ENCODE measurements at regions not wholly inside any gene's neighbourhood (a gene's known extent, or its start where the extent isn't known, plus 50 kb on each side); places are given as distances from the start of the nearest gene placed in this dataset.
"Not testable (repeated sequence)": the region's sequence is repeated elsewhere in the genome, so short reads cannot be mapped to it uniquely, and the experiment has no call there.

DNA sequence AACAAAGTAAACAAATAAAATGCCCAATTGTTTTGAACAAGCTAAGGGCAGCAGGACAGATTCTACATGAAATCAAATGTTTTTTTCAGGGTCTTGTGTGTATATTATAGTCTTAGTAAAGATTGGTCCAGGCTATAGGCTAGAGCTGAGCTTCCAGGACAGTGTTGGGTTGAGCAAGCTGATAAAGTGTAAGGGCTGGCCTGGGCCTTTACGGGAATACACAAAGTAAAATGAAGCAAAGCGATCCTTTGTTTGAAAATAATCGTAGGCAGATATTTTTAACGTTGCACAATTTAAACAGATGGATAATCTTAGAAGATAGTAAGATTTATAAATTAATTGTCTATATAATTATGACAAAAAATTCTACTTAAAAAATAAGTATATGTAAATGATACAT is 1204.6 kb downstream of the OTOL1 start:
- DNase-seq = no peak

- DNase-seq = no peak
These were observed 1206.3 kb downstream of the OTOL1 start for GRCh38 chr3:162702768-162703385.

- DNase-seq = peak; percentile 1
These were observed 1207.6 kb downstream of the OTOL1 start for GRCh38 chr3:162704238-162704637.

GRCh38 chr3:162704799-162705385 is 1208.3 kb downstream of the OTOL1 start:
- DNase-seq = peak; percentile 1

GRCh38 chr3:162708394-162708793 is 1211.8 kb downstream of the OTOL1 start:
- not testable (repeated sequence) for DNase-seq

DNA sequence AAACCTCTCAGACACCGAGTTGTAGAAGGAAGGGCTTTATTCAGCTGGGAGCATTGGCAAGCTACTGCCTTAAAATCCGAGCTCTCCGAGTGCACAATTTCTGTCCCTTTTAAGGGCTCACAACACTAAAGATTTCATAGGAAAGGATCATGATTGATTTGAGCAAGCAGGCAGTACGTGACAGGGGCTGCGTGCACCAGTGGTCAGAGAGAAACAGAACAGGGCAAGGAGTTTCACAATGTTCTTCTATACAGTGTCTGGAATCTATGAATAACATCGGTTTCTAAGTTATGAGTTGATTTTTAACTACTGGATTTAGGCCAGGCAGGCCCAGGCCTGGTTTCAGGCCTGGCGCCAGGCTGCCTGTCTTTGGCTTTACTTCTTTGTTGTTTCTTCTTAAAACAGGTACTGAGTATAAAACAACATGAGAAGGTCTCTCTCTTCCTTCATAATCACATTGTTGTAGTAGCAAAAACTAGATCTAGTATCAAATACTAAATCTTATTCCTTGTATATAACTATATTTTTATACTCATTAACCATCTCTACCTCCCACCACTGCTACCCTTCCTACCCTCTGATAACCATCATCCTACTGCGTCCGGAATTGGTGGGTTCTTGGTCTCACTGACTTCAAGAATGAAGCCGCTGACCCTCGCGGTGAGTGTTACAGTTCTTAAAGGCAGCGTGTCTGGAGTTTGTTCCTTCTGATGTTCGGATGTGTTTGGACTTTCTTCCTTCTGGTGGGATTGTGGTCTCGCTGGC is 1212.5 kb downstream of the OTOL1 start:
- not testable (repeated sequence) for DNase-seq

DNA sequence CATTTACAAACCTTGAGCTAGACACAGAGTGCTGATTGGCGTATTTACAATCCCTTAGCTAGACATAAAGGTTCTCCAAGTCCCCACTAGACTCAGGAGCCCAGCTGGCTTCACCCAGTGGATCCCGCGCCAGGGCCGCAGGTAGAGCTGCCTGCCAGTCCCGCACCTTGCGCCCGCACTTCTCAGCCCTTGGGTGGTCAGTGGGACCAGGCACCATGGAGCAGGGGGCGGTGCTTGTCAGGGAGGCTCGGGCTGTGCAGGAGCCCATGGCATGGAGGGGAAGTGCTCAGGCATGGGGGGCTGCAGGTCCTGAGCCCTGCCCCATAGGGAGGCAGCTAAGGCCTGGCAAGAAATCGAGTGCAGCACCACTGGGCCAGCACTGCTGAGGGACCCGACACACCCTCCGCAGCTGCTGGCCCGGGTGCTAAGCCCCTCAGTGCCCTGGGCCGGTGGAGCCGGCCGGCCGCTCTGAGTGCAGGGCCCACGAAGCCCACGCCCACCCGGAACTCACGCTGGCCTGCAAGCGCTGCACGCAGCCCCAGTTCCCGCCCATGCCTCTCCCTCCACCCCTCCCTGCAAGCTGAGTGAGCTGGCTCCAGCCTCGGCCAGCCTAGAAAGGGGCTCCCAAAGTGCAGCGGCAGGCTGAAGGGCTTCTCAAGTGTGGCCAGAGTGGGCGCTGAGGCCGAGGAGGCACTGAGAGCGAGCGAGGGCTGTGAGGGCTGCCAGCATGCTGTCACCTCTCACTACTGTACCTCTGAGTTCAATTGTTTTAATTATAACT is 1213.9 kb downstream of the OTOL1 start:
- no peak for DNase-seq

GRCh38 chr3:162717074-162717473 is 1220.5 kb downstream of the OTOL1 start:
- not testable (repeated sequence) for DNase-seq

DNA sequence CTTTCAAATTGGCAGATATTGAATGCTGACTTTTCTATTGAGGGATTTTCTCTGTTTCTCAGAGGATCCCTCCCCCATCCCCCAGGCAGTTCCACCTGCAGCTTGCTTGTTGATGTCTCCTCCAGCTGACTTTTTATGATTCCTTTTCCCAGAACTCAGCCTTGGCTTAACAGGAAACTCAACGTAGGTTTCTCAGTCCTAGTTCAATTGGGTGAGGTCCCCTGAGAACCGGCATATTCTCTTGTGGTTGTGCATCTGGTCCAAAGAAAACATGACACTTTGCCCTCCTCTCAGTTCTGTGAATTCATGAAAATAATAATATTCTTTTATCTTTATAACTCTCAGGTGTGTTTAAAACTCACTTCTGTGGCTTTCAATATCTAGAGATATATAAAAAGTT is 1222.1 kb downstream of the OTOL1 start:
- no peak for DNase-seq

GRCh38 chr3:162719684-162720341 is 1223.2 kb downstream of the OTOL1 start:
- peak; percentile 57 for DNase-seq

GRCh38 chr3:162721736-162722135 is 1225.1 kb downstream of the OTOL1 start:
- no peak for DNase-seq

DNA sequence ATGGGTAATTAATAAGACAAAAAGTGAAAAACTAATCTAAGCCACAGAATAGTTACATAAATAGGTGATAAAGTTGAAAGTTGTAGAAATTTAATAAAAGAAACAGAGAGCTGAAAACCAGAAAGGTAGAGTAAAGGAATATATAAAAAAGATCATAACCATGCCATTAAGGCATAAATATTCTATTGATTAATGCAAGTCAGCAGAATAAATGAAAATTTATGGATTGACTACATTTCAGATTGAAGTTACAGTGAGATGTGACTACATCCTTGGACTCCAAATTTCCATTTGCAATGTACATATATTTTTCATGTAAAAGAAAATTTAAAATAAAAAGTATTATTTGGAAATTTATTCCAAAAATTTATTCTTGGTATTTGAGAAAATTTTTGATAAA is 1225.7 kb downstream of the OTOL1 start:
- no peak for DNase-seq

- not testable (repeated sequence) for DNase-seq
These were observed 1226.2 kb downstream of the OTOL1 start for GRCh38 chr3:162722796-162723195.

DNA sequence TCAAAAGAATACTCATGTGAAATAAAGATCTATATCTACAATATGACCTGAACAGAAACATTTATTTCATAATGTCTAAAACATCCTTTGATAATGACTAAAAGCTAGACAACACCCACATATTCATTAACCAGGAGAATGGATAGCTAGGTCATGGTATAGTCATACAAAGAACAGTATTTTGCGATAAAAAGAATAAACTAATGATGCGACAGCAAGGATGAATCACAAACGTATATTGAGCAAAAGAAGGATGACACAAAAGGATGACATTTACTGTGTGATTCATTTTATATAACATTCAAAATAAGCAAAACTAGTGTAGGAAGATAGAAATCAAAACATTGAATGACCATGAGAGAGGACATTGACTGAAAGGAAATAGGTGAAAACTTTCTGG is 1233.1 kb downstream of the OTOL1 start:
- DNase-seq = no peak

DNA sequence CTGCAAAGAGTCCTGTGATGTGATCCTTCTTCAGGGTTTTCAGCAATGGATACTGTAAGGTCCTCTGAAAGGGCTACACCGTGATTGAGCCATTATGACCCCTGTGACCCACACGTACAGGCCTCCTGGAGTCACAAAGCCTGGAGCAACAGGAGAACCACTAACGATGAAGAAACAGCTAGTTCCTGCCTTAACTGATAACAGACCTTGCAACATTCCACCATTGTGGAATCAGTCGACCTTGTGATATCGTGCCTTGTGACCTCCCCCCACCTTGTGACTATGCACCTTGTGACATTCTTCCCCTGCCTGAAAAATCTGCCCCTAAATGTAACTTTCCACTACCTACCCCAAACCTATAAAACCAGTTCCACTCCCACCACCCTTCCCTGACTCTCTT is 1235.4 kb downstream of the OTOL1 start:
- not testable (repeated sequence) for DNase-seq

DNA sequence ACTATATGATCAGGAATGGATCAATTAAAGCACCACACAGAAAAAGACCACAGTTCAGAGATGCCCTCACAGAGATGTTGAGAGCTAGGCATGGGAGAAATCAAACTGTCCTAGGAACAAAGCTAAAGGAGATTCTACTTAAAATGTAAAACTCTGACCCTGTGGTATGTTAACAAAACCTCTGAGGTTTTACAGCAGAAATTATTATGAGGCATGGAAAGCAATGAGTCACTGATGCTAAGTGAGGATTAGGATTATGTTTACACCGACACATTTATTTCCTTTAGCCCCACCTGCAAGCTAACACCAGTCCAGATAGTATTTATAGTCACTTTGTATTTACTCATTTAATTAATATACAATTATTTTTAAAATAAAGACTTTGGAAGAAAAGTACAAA is 1242.2 kb downstream of the OTOL1 start:
- DNase-seq = peak; percentile 34

- DNase-seq = no peak
These were observed 1244.5 kb downstream of the OTOL1 start for GRCh38 chr3:162740941-162741596.

- no peak for DNase-seq
These were observed 1245.6 kb downstream of the OTOL1 start for GRCh38 chr3:162742159-162742717.

GRCh38 chr3:162743091-162743490 is 1246.5 kb downstream of the OTOL1 start:
- DNase-seq = no peak

DNA sequence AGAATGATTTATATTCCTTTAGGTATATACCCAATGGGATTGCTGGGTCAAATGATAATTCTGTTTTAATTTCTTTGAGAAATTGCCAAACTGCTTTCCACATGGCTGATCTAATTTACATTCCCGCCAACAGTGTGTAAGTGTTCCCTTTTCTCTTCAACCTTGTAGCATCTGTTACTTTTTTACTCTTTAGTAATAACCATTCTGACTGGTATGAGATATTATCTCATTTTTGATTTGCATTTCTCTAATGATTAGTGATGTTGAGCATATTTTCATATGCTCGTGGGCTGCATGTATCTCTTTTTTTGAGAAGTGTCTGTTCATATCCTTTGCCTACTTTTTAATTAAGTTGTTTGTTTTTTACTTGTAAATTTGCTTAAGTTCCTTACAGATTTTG is 1264.2 kb downstream of the OTOL1 start:
- no peak for DNase-seq

- no peak for DNase-seq
These were observed 1267.6 kb downstream of the OTOL1 start for GRCh38 chr3:162764051-162764807.

DNA sequence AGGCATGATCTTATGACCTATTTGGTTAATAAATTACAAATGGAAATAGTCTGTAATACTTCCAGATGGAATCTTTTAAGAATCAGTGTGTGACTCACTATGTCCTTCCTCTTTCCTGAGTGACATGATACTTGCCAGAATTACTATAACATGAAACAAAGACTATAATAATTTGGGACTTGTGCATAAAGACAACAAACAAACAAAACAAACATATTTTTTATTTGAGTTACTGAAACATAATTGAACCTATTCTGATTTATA is 1268.1 kb downstream of the OTOL1 start:
- no peak for DNase-seq
